Mesendoderm (in vitro differentiated cells): ENCODE measurements at regions not wholly inside any gene's neighbourhood (a gene's known extent, or its start where the extent isn't known, plus 50 kb on each side); places are given as distances from the start of the nearest gene placed in this dataset.
A peak's percentile ranks its signal among the peaks of the same experiment; 100 is the strongest.
"Not testable (repeated sequence)": the region's sequence is repeated elsewhere in the genome, so short reads cannot be mapped to it uniquely, and the experiment has no call there.

Experiments used
- DNase-seq: peaks from one replicate; pipeline ENCODE4 v3.0.0; 2013
- H2AK5ac ChIP-seq: 2 replicates; pipeline ENCODE4 v1.6.1; 2013; ENCODE audit warnings: low read length, inconsistent platforms
- H2BK120ac ChIP-seq: 2 replicates; pipeline ENCODE4 v1.6.1; 2013; ENCODE audit warnings: low read depth, mild to moderate bottlenecking, low read length, moderate library complexity, mixed read lengths
- H2BK15ac ChIP-seq: replicated peaks from 2 replicates; pipeline ENCODE4 v1.6.1; 2013; ENCODE audit warnings: low read depth, mild to moderate bottlenecking, moderate library complexity
- H2BK5ac ChIP-seq: 2 replicates; pipeline ENCODE4 v1.6.1; 2013; ENCODE audit warnings: low read length, inconsistent platforms
- H3K18ac ChIP-seq: 2 replicates; pipeline ENCODE4 v1.6.1; 2013; ENCODE audit warnings: mild to moderate bottlenecking, low read length, mixed read lengths
- H3K23ac ChIP-seq: one replicate; pipeline ENCODE4 v1.6.1; 2013; ENCODE audit warnings: low read length
- H3K27ac ChIP-seq: 2 replicates; pipeline ENCODE4 v1.5.1; 2013; ENCODE audit warnings: low read depth, mild to moderate bottlenecking, inconsistent platforms, low read length, moderate library complexity
- H3K27me3 ChIP-seq: 2 replicates; pipeline ENCODE4 v1.6.1; 2013; ENCODE audit warnings: low read length, control low read depth, mild to moderate bottlenecking, inconsistent platforms; ENCODE audit not compliant: insufficient read depth, poor library complexity
- H3K36me3 ChIP-seq: 2 replicates; pipeline ENCODE4 v1.6.1; 2013; ENCODE audit warnings: low read length, inconsistent platforms; ENCODE audit not compliant: control insufficient read depth, insufficient read depth
- H3K4ac ChIP-seq: one replicate; pipeline ENCODE4 v1.6.1; 2013; ENCODE audit warnings: low read depth, mild to moderate bottlenecking, low read length, moderate library complexity
- H3K4me1 ChIP-seq: 2 replicates; pipeline ENCODE4 v1.6.1; 2013; ENCODE audit warnings: low read depth, low read length, inconsistent platforms; ENCODE audit not compliant: control insufficient read depth
- H3K4me2 ChIP-seq: 2 replicates; pipeline ENCODE4 v1.6.1; 2013; ENCODE audit warnings: low read length
- H3K4me3 ChIP-seq: 2 replicates; pipeline ENCODE4 v1.5.1; 2013; ENCODE audit warnings: mild to moderate bottlenecking, low read length
- H3K56ac ChIP-seq: one replicate; pipeline ENCODE4 v1.6.1; 2013; ENCODE audit warnings: low read length
- H3K79me1 ChIP-seq: 2 replicates; pipeline ENCODE4 v1.6.1; 2013; ENCODE audit warnings: low read length, inconsistent platforms
- H3K79me2 ChIP-seq: 2 replicates; pipeline ENCODE4 v1.6.1; 2013; ENCODE audit warnings: mild to moderate bottlenecking, low read length; ENCODE audit not compliant: control insufficient read depth, insufficient read depth
- H3K9ac ChIP-seq: 2 replicates; pipeline ENCODE4 v1.6.1; 2013; ENCODE audit warnings: low read length, inconsistent platforms
- H4K5ac ChIP-seq: one replicate; pipeline ENCODE4 v1.6.1; 2013; ENCODE audit warnings: low read length
- H4K8ac ChIP-seq: one replicate; pipeline ENCODE4 v1.6.1; 2013; ENCODE audit warnings: low read depth, mild to moderate bottlenecking, control low read depth, low read length, moderate library complexity
- WGBS: extraction: QIAGEN DNeasy Blood & Tissue Kit; methylation state at CpG from one replicate; pipeline ENCODE4 v1.1.7; 2013; ENCODE audit warnings: low lambda C conversion rate, missing lambda C conversion rate; ENCODE audit not compliant: insufficient coverage; ENCODE audit errors: extremely low coverage; 5-methylcytosine and 5-hydroxymethylcytosine counted together

DNA sequence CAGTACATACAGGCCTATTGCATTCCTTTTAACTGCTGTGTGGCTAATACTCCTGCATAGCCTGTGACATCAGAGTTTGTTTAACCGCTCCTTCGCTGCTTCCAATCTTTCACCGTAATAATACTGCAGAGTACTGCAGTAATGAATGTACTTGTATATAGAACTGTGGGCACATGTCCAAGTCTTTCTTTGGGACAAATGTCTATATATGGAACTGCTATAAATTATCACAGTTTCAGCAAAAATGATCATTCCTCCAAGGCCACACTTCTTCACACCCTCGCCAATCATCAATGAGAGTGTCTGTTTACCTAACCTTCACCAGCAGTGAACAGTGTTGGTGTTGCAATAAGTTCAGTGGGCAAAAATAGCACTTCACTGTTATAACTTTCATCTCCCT, 230.4 kb downstream of the SP3 start:
- Histone ChIP-seq H2AK5ac (no peak overlapping the region), H3K36me3 (no peaks in the 10 kb centered on the region), H4K5ac (no peak overlapping the region), H4K8ac (no peak overlapping the region), H3K4ac (no peak overlapping the region), H2BK120ac (no peak overlapping the region), H3K4me3 (no peak overlapping the region), H3K27ac (no peak overlapping the region), H2BK5ac (no peak overlapping the region), H3K18ac (no peak overlapping the region), H3K79me1 (no peaks in the 10 kb centered on the region), H3K9ac (no peak overlapping the region), H3K4me1 (no peaks in the 10 kb centered on the region), H2BK15ac (no peak overlapping the region), H3K56ac (no peak overlapping the region), H3K27me3 (no peaks in the 10 kb centered on the region), H3K79me2 (no peaks in the 10 kb centered on the region), H3K4me2 (no peak overlapping the region), H3K23ac (no peak overlapping the region)
- DNase-seq, result no peak
- no CpG with 5 or more reads among the region's 4 CpGs for WGBS

DNA sequence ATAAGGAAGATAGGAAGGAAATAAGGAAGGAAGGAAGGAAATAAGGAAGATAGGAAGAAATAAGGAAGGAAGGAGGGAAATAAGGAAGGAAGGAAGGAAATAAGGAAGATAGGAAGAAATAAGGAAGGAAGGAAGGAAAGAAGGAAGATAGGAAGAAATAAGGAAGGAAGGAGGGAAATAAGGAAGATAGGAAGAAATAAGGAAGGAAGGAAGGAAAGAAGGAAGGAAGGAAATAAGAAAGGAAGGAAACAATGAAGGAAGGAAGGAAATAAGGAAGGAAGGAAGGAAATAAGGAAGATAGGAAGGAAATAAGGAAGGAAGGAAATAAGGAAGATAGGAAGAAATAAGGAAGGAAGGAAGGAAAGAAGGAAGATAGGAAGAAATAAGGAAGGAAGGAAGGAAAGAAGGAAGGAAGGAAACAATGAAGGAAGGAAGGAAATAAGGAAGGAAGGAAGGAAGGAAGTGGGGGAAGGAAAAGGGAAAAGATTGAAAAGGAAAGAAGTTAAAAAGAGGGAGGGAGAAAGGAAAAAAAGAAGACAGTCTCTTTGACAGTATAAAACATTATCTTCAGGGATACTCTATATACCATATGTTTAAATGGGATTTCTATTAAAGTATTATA, 227.1 kb downstream of the SP3 start:
- H3K4ac ChIP-seq, H2BK15ac ChIP-seq, H2BK5ac ChIP-seq, H4K5ac ChIP-seq, H3K79me2 ChIP-seq, H3K4me2 ChIP-seq, H3K79me1 ChIP-seq, H3K27me3 ChIP-seq, H3K4me3 ChIP-seq, H4K8ac ChIP-seq, DNase-seq, H3K36me3 ChIP-seq, H3K27ac ChIP-seq, H2AK5ac ChIP-seq, H3K18ac ChIP-seq, H3K23ac ChIP-seq, H3K56ac ChIP-seq, H3K4me1 ChIP-seq, H2BK120ac ChIP-seq, H3K9ac ChIP-seq: not testable (repeated sequence)

DNA sequence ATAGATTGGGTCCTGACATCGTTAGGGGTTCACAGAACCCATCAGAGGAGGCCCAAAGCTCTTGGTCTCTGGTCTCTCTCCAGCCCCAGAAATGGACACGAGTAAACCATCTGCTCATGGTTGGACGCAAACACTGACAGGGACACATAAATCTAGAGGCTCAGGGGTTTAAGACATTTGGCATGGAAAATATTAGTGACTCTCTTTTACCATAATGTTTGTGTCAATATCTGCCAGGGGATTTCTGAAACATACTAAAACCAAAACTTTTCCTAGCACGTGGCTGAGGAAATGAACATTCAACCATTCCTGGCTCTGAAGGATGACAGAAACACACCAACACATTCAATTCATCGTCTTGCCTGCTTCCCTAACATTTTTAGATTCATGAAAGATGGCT, 226.2 kb downstream of the SP3 start:
- Histone ChIP-seq H4K5ac (no peak overlapping the region), H2AK5ac (no peak overlapping the region), H3K27me3 (no peaks in the 10 kb centered on the region), H3K27ac (no peak overlapping the region), H3K4me1 (no peaks in the 10 kb centered on the region), H3K4me2 (no peak overlapping the region), H3K9ac (no peak overlapping the region), H3K4me3 (no peak overlapping the region), H2BK120ac (no peak overlapping the region), H4K8ac (no peak overlapping the region), H3K56ac (no peak overlapping the region), H3K4ac (no peak overlapping the region), H3K79me1 (no peaks in the 10 kb centered on the region), H3K79me2 (no peaks in the 10 kb centered on the region), H3K23ac (no peak overlapping the region), H2BK15ac (no peak overlapping the region), H3K18ac (no peak overlapping the region), H2BK5ac (no peak overlapping the region), H3K36me3 (no peaks in the 10 kb centered on the region)
- no CpG with 5 or more reads among the region's 5 CpGs for WGBS
- no peak for DNase-seq

DNA sequence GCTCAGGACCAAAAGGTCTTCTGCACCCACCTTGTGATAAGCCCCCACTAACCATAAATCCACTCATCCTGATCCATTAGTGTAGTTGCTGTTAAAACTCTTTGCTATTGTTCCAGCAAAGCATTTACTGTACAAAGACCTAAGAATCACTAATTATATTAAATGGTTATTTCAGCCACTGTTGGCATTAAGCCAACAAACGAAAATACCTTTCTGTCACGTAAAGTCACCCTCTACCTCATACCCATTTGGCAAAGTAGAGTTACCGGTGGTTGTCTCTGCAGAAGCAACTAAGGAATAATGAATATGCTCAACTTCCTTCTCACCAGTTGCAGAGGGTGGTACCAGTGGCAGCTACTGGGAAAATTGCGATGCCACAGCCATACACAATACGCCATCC, 224.5 kb downstream of the SP3 start:
- no peaks in the 10 kb centered on the region for H3K79me1 ChIP-seq
- no peak overlapping the region for H2BK15ac ChIP-seq
- no peaks in the 10 kb centered on the region for H3K4me1 ChIP-seq
- H3K27ac ChIP-seq, result no peak overlapping the region
- H3K27me3 ChIP-seq, result no peaks in the 10 kb centered on the region
- no peak overlapping the region for H2BK5ac ChIP-seq
- H3K56ac ChIP-seq, result no peak overlapping the region
- H4K5ac ChIP-seq, result no peak overlapping the region
- no peak overlapping the region for H2BK120ac ChIP-seq
- no peaks in the 10 kb centered on the region for H3K79me2 ChIP-seq
- no peak overlapping the region for H3K4me2 ChIP-seq
- no peaks in the 10 kb centered on the region for H3K36me3 ChIP-seq
- H4K8ac ChIP-seq, result no peak overlapping the region
- no peak overlapping the region for H3K4me3 ChIP-seq
- no peak overlapping the region for H3K18ac ChIP-seq
- WGBS, result no CpG with 5 or more reads among the region's 5 CpGs
- no peak overlapping the region for H3K4ac ChIP-seq
- no peak overlapping the region for H3K9ac ChIP-seq
- DNase-seq, result no peak
- no peak overlapping the region for H2AK5ac ChIP-seq
- no peak overlapping the region for H3K23ac ChIP-seq

GRCh38 chr2:173741759-173742158, 223.4 kb downstream of the SP3 start:
- Histone ChIP-seq H4K8ac (no peak overlapping the region), H3K18ac (no peak overlapping the region), H3K9ac (no peak overlapping the region), H3K4me2 (no peak overlapping the region), H3K4me3 (no peak overlapping the region), H3K27ac (no peak overlapping the region), H2BK120ac (no peak overlapping the region), H3K36me3 (no peaks in the 10 kb centered on the region), H4K5ac (no peak overlapping the region), H3K4me1 (no peaks in the 10 kb centered on the region), H3K27me3 (no peaks in the 10 kb centered on the region), H3K4ac (no peak overlapping the region), H3K79me1 (no peaks in the 10 kb centered on the region), H2AK5ac (no peak overlapping the region), H3K56ac (no peak overlapping the region), H2BK5ac (no peak overlapping the region), H3K23ac (no peak overlapping the region), H3K79me2 (no peaks in the 10 kb centered on the region), H2BK15ac (no peak overlapping the region)
- WGBS, result no CpG with 5 or more reads among the region's 2 CpGs
- no peak for DNase-seq

GRCh38 chr2:173747035-173747434, 218.1 kb downstream of the SP3 start:
- Histone ChIP-seq H3K27me3 (no peaks in the 10 kb centered on the region), H3K4me3 (no peak overlapping the region), H3K4me1 (peaks cover 7% of the 10 kb centered on the region), H3K9ac (no peak overlapping the region), H3K27ac (no peak overlapping the region), H3K4ac (no peak overlapping the region), H3K4me2 (no peak overlapping the region), H3K36me3 (no peaks in the 10 kb centered on the region), H3K23ac (no peak overlapping the region), H2BK15ac (no peak overlapping the region), H2BK120ac (no peak overlapping the region), H3K56ac (peak overlapping the region; percentile 54), H3K79me1 (no peaks in the 10 kb centered on the region), H2AK5ac (no peak overlapping the region), H3K79me2 (no peaks in the 10 kb centered on the region), H2BK5ac (no peak overlapping the region), H4K5ac (no peak overlapping the region), H3K18ac (no peak overlapping the region), H4K8ac (no peak overlapping the region)
- DNase-seq, result no peak
- no CpG with 5 or more reads among the region's 6 CpGs for WGBS
